Right cardiac atrium (tissue), 5 donors: ENCODE measurements at regions not wholly inside any gene's neighbourhood (a gene's known extent, or its start where the extent isn't known, plus 50 kb on each side); places are given as distances from the start of the nearest gene placed in this dataset.

Source experiments
- ATAC-seq, 2 donors: fragments of 200-7000 bp; cut with Tn5 transposase; one replicate each; pipeline versions ENCODE4 v1.8.0 to v1.9.1; 2020; ENCODE audit warnings: moderate library complexity in 2 of 2, mild to moderate bottlenecking in 1 of 2
- DNase-seq, 3 donors: peaks; one replicate each; pipeline ENCODE4 v3.0.0-alpha.2; 2020
- H3K27ac ChIP-seq: one replicate; pipeline ENCODE4 v1.5.1; 2013; ENCODE audit warnings: mild to moderate bottlenecking, low read length, control low read depth, moderate library complexity
- H3K27me3 ChIP-seq: one replicate; pipeline ENCODE4 v1.6.1; 2013; ENCODE audit not compliant: control insufficient read depth, insufficient read depth
- H3K4me1 ChIP-seq: one replicate; pipeline ENCODE4 v1.6.1; 2013; ENCODE audit warnings: low read length; ENCODE audit not compliant: control insufficient read depth, insufficient read depth
- H3K4me3 ChIP-seq: one replicate; pipeline ENCODE4 v1.5.1; 2013; ENCODE audit warnings: low read length, control low read depth
- H3K9me3 ChIP-seq: one replicate; pipeline ENCODE4 v1.6.1; 2013; ENCODE audit warnings: low read length; ENCODE audit not compliant: control insufficient read depth
- WGBS: extraction: QIAGEN DNeasy Blood & Tissue Kit; methylation state at CpG from one replicate; pipeline ENCODE4 v1.1.7; 2013; 5-methylcytosine and 5-hydroxymethylcytosine counted together
- intact Hi-C, 4 donors: fragments of 100-400 bp; cut with DNase I; formaldehyde crosslinking; loops; one replicate each; pipeline versions ENCODE4 v1.11.0 to v1.14.0; 2022 to 2023
- donor health status: healthy with polysubstance abuse.
- donor health status: DM: no; HTN: yes; CAD: no.
- donor health status: DM: no; HTN: no; CAD: no.
- donor health status: DM: no; HTN: yes; CAD: no; lungs with severe emphysema.
- donor health status: DM: yes; HTN: yes; CAD: no.

DNA sequence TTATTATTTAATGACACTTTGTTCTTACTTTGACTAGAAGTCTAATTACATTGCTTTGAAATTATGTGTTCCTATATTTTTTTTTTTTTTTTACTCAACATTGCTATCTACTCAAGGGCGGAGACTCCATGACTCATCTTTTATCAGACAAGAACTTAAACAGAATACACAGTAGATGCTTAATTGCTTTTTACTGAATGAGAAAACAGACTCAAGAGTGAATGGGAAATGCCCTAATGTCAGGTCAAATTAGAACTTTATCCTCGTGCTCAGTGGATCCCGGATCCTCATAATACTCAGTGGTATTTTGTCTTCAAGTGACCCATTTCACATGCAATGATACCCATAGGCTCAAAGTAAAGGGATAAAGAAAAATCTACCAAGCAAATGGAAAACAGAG is 954.5 kb upstream of the IGFBP7 start:
- no peak for DNase-seq
- intact Hi-C loops, result no loop called here

DNA sequence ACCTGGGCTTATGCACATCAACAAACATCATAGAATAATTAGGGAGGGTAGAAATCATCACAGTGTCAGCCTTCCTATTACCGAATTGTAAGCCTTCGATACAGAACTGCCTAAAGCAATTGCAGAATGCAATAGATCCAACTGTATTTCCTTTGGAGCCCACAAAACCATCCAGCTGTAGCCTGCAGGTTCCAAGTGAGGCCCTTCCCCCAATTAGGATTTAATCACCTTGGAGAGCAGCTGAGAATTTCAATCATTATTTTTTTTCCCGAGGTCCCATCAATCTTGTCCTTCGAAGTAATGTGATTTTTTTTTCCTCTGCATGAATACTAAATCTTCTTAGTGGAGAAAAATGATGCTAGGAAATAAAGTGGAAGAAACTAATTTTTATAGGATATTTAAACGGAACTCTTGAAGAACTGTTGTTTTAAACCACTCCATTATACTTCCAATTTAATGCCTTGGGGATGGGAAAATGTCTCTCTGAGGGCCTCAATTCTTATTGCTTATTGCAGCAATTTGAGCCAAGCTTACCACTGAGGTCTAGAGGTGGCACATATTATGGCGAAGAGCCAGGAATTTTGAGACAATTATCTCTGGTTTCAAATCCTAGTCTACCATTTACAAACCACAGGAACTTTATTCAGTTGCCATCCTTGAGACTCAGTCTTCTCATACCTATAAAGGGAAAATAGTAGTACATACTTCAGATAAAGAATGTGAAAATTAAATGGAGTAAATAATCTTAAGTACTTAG is 953.4 kb upstream of the IGFBP7 start:
- intact Hi-C loops, result no loop called here
- 84% methylated on average over 6 of the region's 6 CpGs for WGBS
- H3K9me3 ChIP-seq, result no peaks in the 10 kb centered on the region
- no peak for DNase-seq
- H3K27ac ChIP-seq, result no peak overlapping the region
- ATAC-seq, result no peak
- H3K4me3 ChIP-seq, result no peak overlapping the region
- H3K4me1 ChIP-seq, result no peaks in the 10 kb centered on the region
- no peaks in the 10 kb centered on the region for H3K27me3 ChIP-seq

More for the DNA sequence above, 954.5 kb upstream of the IGFBP7 start:
- Histone ChIP-seq H3K27ac (no peak overlapping the region), H3K4me3 (no peak overlapping the region), H3K27me3 (no peaks in the 10 kb centered on the region), H3K9me3 (no peaks in the 10 kb centered on the region), H3K4me1 (no peaks in the 10 kb centered on the region)
- WGBS, result 75% methylated on average over 3 of the region's 3 CpGs
- ATAC-seq, result no peak

DNA sequence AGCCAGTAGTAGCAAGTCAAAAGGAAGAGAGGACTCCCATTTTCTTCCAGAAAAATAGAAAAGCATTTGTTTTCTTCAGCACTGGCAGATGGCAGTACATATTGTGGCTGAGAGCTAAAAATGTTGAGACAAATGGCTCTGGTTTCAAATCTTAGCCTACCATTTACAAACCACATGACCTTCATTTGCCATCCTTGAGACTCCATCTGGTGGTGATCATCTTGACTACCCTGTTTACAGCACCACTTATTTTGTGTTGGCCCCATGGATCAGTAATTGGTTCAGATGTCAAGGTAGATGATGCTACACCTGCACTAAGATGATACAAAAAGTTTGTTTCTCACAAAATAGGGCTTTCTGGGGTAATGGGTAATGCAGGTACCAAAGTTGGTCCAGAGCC is 951.8 kb upstream of the IGFBP7 start:
- Histone ChIP-seq H3K4me3 (no peak overlapping the region), H3K9me3 (no peaks in the 10 kb centered on the region), H3K27ac (no peak overlapping the region), H3K27me3 (no peaks in the 10 kb centered on the region), H3K4me1 (no peaks in the 10 kb centered on the region)
- intact Hi-C loops, result no loop called here
- DNase-seq (no peak), ATAC-seq (no peak)

DNA sequence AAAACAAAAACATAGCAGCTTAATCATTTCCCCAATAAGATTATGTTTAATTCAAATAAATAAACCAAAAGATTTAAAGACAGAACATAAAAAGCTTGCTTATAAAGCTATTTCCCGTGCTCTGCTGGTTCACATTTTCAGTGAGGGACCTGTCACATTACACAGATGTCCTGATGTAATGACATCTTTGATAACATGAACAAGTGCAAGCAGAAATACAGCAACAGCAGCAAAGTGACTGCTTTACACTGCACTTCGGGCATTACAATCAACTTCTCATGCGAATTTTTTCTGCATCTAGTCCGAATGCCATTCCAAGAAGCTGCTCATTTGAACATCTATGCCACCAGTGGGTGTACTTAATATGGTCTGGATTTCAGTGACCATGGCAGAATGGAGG is 940.3 kb upstream of the IGFBP7 start:
- Histone ChIP-seq H3K27me3 (no peaks in the 10 kb centered on the region), H3K9me3 (no peaks in the 10 kb centered on the region), H3K4me3 (no peak overlapping the region), H3K27ac (no peak overlapping the region), H3K4me1 (no peaks in the 10 kb centered on the region)
- no peak for DNase-seq
- WGBS, result 50% methylated on average over 4 of the region's 4 CpGs
- no peak for ATAC-seq
- intact Hi-C loops, result no loop called here

DNA sequence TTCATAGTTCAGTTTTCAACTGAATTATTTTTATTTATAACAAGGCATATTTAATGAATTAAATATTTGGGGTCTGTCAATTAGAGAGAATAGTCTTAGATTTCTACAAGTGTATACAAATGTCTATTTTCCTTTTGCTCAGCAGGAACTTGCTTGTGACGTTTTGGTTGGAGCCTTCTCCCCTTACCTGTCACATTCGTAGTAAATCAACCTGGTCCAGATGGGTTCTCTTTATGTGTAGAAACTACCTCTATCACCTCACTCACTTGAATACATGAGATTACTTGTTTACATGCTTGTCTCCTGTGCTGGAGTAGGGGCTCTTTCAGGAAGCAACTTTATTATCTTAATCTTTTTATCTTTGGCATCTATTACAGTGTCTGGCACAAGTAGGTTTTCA is 938.3 kb upstream of the IGFBP7 start:
- WGBS, result 68% methylated on average over 2 of the region's 2 CpGs
- H3K27ac ChIP-seq, result no peak overlapping the region
- intact Hi-C loops, result no loop called here

DNA sequence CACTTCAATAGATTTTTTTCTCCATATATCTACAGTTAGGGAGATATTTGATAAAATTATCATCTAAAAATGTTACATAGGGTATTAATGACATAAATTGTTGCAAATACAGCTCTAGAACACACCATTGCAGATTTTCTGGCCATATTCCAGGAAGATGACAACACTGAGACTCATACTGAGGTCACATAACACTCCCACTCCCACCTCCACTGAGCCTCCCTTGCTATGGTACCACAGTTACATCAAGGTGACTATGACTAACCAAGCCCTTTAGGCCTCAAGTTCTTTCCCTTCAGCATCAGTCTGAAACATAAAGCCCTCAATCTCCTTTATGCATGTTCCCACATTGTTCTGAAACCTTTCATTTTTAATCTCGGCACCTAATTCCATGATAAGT is 932.0 kb upstream of the IGFBP7 start:
- WGBS, result 91% methylated on average over 1 of the region's 1 CpG
- Histone ChIP-seq H3K27ac (no peak overlapping the region), H3K27me3 (no peaks in the 10 kb centered on the region), H3K9me3 (no peaks in the 10 kb centered on the region), H3K4me3 (no peak overlapping the region), H3K4me1 (no peaks in the 10 kb centered on the region)
- ATAC-seq, result no peak
- no peak for DNase-seq
- intact Hi-C loops, result no loop called here

More for the DNA sequence above, 938.3 kb upstream of the IGFBP7 start:
- no peaks in the 10 kb centered on the region for H3K9me3 ChIP-seq
- no peak overlapping the region for H3K4me3 ChIP-seq
- no peak for ATAC-seq
- no peaks in the 10 kb centered on the region for H3K4me1 ChIP-seq
- DNase-seq, result no peak
- H3K27me3 ChIP-seq, result no peaks in the 10 kb centered on the region

DNA sequence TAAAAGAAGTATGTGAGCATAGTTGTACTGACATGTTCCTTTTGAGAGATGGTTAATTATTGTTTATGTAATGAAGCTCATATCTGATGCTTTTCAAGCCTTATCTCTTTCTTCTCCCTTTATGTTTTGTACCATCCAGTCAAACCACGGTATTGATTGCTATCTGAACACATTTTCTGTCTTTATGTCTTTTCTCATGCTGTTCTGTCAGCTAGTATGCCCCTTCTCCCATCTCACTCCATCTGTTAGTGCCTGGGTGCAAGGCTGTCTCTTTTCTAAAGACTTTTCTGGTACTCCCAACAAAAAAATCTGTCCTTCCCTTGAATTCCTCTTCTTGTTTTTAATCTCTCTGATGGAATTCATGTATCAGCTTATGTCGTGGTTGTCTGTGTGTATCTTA is 883.8 kb upstream of the IGFBP7 start:
- intact Hi-C loops, result no loop called here
- Histone ChIP-seq H3K27me3 (no peaks in the 10 kb centered on the region), H3K9me3 (no peaks in the 10 kb centered on the region), H3K27ac (no peak overlapping the region), H3K4me1 (no peaks in the 10 kb centered on the region), H3K4me3 (no peak overlapping the region)
- no peak for DNase-seq
- 32% methylated on average over 2 of the region's 2 CpGs for WGBS
- ATAC-seq, result no peak

DNA sequence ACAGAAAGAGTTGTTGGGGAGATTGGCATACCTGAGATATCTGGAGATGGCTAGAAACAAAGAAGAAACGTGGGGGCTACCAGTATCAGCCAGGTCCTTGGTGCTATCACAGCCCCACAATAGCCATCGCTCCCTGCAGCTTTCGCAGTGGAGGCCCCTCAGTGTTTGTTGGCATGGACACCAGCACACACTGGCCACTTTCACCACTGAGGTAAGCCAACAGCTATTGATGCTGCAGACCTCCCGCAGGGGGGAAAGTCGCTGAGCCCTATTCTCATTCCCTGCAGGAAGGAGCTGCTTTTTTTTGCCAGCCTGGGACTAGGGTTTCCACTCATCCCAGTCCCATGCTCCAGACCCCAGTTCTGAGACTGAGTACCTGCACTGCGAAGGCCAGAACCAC is 879.2 kb upstream of the IGFBP7 start:
- no peaks in the 10 kb centered on the region for H3K9me3 ChIP-seq
- H3K27me3 ChIP-seq, result no peaks in the 10 kb centered on the region
- no peaks in the 10 kb centered on the region for H3K4me1 ChIP-seq
- no peak overlapping the region for H3K27ac ChIP-seq
- ATAC-seq (no peak), DNase-seq (no peak)
- H3K4me3 ChIP-seq, result no peak overlapping the region
- 85% methylated on average over 6 of the region's 6 CpGs for WGBS
- intact Hi-C loops, result no loop called here

DNA sequence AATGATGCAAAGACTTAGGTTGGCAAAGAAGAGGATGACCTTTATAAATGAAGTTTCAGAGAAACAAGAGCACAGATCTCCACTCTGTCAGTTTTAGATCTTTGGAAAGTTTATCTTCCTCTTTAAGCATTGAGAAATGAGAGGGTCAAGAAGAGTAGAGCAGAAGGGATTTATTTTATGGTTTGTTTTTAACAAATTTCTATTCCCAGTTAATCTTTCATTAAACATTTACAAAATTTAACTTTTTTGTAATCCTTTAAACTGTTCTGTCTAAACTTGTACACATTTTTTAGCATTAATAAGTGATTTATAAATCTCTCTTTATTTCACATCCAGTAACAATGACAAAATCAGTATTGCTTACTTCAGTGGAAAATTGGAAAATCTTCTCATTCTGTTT is 875.0 kb upstream of the IGFBP7 start:
- H3K27ac ChIP-seq, result no peak overlapping the region
- H3K27me3 ChIP-seq, result no peaks in the 10 kb centered on the region
- H3K4me1 ChIP-seq, result no peaks in the 10 kb centered on the region
- no peak overlapping the region for H3K4me3 ChIP-seq
- intact Hi-C loops, result no loop called here
- ATAC-seq, result no peak
- no peak for DNase-seq
- no peaks in the 10 kb centered on the region for H3K9me3 ChIP-seq

DNA sequence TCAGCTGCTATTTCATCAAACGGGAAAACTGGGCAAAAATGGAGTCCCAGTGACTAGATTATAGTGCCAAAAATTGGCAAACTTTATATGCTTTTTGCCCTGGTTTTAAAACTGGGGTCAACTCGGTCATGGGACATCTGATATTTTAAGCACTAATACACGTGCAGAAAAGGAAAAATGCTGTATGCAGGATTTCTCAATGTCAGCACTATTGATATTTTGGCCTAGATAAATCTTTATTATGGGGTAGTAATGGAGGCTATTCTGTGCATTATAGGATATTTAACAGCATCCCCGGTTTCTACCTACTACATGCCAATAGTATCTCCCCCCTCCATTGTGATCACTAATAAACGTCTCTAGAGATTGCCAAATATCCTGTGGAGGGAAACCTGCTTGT is 870.9 kb upstream of the IGFBP7 start:
- intact Hi-C loops, result no loop called here
- H3K4me3 ChIP-seq, result no peak overlapping the region
- WGBS, result 62% methylated on average over 5 of the region's 5 CpGs

DNA sequence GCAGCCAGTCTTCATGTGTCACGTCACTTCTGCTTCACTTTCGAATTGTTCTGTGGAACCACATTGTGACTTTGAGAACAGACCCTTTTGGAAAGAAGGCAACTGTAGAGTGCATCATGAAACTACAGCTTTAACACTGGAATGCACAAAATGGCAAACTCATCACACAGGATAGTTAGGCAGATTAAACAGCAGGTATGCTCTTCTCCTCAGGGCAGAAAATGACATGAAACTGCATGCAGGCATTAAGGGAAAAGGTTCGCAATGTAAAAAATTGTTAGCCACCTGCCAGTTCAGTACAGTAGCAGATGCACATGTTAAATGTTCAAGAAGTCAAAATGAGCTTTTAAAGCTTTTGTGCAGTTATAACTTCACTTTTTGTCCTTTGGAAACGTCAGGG is 864.6 kb upstream of the IGFBP7 start:
- H3K27ac ChIP-seq, result no peak overlapping the region
- H3K27me3 ChIP-seq, result no peaks in the 10 kb centered on the region
- no peaks in the 10 kb centered on the region for H3K4me1 ChIP-seq
- no peak overlapping the region for H3K4me3 ChIP-seq
- no peaks in the 10 kb centered on the region for H3K9me3 ChIP-seq
- intact Hi-C loops, result no loop called here
- ATAC-seq (no peak), DNase-seq (no peak)
- WGBS, result 86% methylated on average over 4 of the region's 4 CpGs

More for the DNA sequence above, 870.9 kb upstream of the IGFBP7 start:
- no peaks in the 10 kb centered on the region for H3K4me1 ChIP-seq
- ATAC-seq (no peak), DNase-seq (no peak)
- no peaks in the 10 kb centered on the region for H3K27me3 ChIP-seq
- no peaks in the 10 kb centered on the region for H3K9me3 ChIP-seq
- H3K27ac ChIP-seq, result no peak overlapping the region

DNA sequence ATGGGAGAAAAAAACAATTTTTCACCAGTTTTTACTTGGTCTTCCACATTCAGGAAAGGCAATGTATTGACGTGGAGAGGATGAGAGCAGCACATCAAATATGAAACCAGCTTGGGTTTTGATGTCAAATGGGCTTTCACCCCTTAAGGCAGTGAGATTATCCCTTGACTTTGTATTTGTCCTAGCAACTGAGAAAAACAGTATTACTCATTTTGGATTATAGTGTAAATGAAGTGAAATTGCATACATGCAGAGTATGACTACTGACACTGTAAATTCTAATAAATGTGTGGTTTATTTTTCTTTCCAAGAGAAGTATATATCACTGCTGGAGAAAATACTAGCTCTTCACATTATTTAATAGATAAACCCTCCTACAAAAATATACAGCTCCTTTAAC is 863.6 kb upstream of the IGFBP7 start:
- no peaks in the 10 kb centered on the region for H3K9me3 ChIP-seq
- H3K27me3 ChIP-seq, result no peaks in the 10 kb centered on the region
- DNase-seq (no peak), ATAC-seq (no peak)
- H3K4me3 ChIP-seq, result no peak overlapping the region
- 86% methylated on average over 1 of the region's 1 CpG for WGBS
- intact Hi-C loops, result no loop called here
- H3K27ac ChIP-seq, result no peak overlapping the region
- H3K4me1 ChIP-seq, result no peaks in the 10 kb centered on the region
